Thyroid gland (tissue), 4 donors: ENCODE measurements at regions not wholly inside any gene's neighbourhood (a gene's known extent, or its start where the extent isn't known, plus 50 kb on each side); places are given as distances from the start of the nearest gene placed in this dataset.

Experiments used
- POLR2A ChIP-seq, 2 donors: fragments of 450-650 bp; IDR thresholded peaks; one replicate each; pipeline ENCODE4 v1.6.1; 2017; ENCODE audit warnings: antibody characterized with exemption in 2 of 2, mild to moderate bottlenecking in 2 of 2, moderate library complexity in 1 of 2
- TF ChIP-seq, protein P1 (sequence below), 6 experiments: fragments of 200-600 bp in 3 of 6; fragments of 450-650 bp in 3 of 6; sonication (generic) in 3 of 6; IDR thresholded peaks; one replicate each; pipeline ENCODE4 v1.5.1; 2016 to 2019; ENCODE audit warnings: antibody characterized with exemption in 6 of 6, mild to moderate bottlenecking in 2 of 6, inconsistent platforms in 1 of 6, moderate library complexity in 1 of 6

DNA sequence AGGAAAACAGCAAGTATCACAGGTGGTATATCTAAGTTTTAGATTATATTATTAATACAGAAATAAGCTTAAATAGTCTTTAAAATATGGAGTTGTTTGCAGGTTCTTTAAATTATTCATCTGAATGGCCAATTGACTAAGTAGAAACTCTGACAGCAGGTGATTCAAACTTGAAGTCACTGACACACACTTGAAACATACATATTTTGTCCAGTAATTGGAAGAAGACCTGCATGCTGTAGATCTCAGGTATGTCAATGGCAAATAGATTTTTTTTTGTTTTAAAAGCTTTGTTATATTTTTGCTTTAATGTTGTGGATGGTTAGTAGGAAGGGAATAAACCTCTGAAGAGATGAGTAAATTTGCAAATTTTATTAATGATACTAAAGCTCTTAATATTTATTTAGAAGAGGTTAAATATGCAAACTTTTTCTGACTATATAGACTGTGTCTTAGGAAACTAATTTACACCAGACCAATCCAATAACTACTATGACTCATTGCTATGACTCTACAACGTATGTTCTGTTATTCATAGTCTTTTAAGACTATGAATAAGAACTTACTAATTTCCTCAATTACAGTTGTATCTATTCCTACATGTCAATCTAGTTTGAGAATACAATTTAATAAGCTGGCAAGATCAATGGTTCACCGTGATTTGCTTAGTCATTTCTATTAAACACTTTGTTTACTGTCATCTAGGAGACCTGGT is 53.9 kb upstream of the RORB start:
- TF ChIP-seq, protein P1, sequence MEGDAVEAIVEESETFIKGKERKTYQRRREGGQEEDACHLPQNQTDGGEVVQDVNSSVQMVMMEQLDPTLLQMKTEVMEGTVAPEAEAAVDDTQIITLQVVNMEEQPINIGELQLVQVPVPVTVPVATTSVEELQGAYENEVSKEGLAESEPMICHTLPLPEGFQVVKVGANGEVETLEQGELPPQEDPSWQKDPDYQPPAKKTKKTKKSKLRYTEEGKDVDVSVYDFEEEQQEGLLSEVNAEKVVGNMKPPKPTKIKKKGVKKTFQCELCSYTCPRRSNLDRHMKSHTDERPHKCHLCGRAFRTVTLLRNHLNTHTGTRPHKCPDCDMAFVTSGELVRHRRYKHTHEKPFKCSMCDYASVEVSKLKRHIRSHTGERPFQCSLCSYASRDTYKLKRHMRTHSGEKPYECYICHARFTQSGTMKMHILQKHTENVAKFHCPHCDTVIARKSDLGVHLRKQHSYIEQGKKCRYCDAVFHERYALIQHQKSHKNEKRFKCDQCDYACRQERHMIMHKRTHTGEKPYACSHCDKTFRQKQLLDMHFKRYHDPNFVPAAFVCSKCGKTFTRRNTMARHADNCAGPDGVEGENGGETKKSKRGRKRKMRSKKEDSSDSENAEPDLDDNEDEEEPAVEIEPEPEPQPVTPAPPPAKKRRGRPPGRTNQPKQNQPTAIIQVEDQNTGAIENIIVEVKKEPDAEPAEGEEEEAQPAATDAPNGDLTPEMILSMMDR (IDR thresholded peaks at IDR 0.05): no peak
- no peak for TF ChIP-seq POLR2A (IDR thresholded peaks at IDR 0.05)
